ENCODE measurements at regions not wholly inside any gene's neighbourhood (a gene's known extent, or its start where the extent isn't known, plus 50 kb on each side); places are given as distances from the start of the nearest gene placed in this dataset.

- Histone ChIP-seq H3K9me3 (no peaks in the 10 kb centered on the region), H3K4me3 (no peak overlapping the region), H3K27ac (no peak overlapping the region), H3K4me2 (no peak overlapping the region), H3K4me1 (no peaks in the 10 kb centered on the region)
- ATAC-seq (no peak), DNase-seq (ENCODE audit: low read depth in 1 of 2, low spot score in 1 of 2) (no peak), FAIRE-seq (no peak)
- POLR2A ChIA-PET = interaction anchor here (0.7 kb wide), 1 partner anchor 1211 kb away, joined by 4 read pairs; no protein-coding TSS in a partner anchor
- CTCF ChIA-PET = interaction anchor here (0.8 to 1.0 kb wide), 3 partner anchors 9 to 54 kb away, joined by 3 to 4 read pairs (median 3); no protein-coding TSS in a partner anchor
- TF ChIP-seq E2F6 (IDR thresholded peaks at IDR 0.05; ENCODE audit: borderline replicate concordance, low read depth) (no peak), HOXA7 (CRISPR knock-in tag; IDR thresholded peaks at IDR 0.05) (no peak)
- WGBS (ENCODE audit: missing lambda C conversion rate) = 56% methylated on average over 7 of the region's 7 CpGs
Measured at GRCh38 chr3:150278843-150279381, 129.2 kb upstream of the TSC22D2 start.

GRCh38 chr3:150278195-150278594, 129.9 kb upstream of the TSC22D2 start:
- H3K4me3 ChIP-seq = no peak overlapping the region
- CTCF ChIA-PET = interaction anchor here (1.2 kb wide), 1 partner anchor 8 kb away, joined by 5 read pairs; no protein-coding TSS in a partner anchor
- no peaks in the 10 kb centered on the region for H3K9me3 ChIP-seq
- H3K27ac ChIP-seq = no peak overlapping the region
- TF ChIP-seq RARB (CRISPR knock-in tag; IDR thresholded peaks at IDR 0.05) (no peak), RNF2 (IDR thresholded peaks at IDR 0.05; ENCODE audit: borderline replicate concordance, low read depth) (no peak), BCL3 (IDR thresholded peaks at IDR 0.05) (no peak), SMC3 (IDR thresholded peaks at IDR 0.05) (no peak), JUNB (IDR thresholded peaks at IDR 0.05) (no peak), EHF (CRISPR knock-in tag; IDR thresholded peaks at IDR 0.05) (no peak)
- POLR2A ChIA-PET = no interaction called here
- no peak overlapping the region for H3K4me2 ChIP-seq
- FAIRE-seq (no peak), DNase-seq (ENCODE audit: low read depth in 1 of 2, low spot score in 1 of 2) (no peak), ATAC-seq (no peak)
- H3K4me1 ChIP-seq = no peaks in the 10 kb centered on the region

GRCh38 chr3:150277444-150277843, 130.7 kb upstream of the TSC22D2 start:
- TF ChIP-seq SREBF2 (IDR thresholded peaks at IDR 0.05) = no peak
- TF ChIP-seq TP53 (CRISPR knock-in tag; IDR thresholded peaks at IDR 0.05) = no peak
- TF ChIP-seq BCL3 (IDR thresholded peaks at IDR 0.05) = no peak
- no peak for TF ChIP-seq CHD4 (IDR thresholded peaks at IDR 0.05; ENCODE audit: borderline replicate concordance)
- TF ChIP-seq ZFP36 (IDR thresholded peaks at IDR 0.05; ENCODE audit: borderline replicate concordance, partially characterized antibody) = no peak
- TF ChIP-seq RNF2 (IDR thresholded peaks at IDR 0.05; ENCODE audit: borderline replicate concordance, low read depth) = no peak
- no peak for TF ChIP-seq HES2 (IDR thresholded peaks at IDR 0.05)
- TF ChIP-seq HDAC2 (IDR thresholded peaks at IDR 0.05) = no peak
- TF ChIP-seq MAFK (IDR thresholded peaks at IDR 0.05; ENCODE audit: partially characterized antibody) = no peak
- no peak for TF ChIP-seq NR3C1 (IDR thresholded peaks at IDR 0.05)
- ATAC-seq (no peak), FAIRE-seq (no peak), DNase-seq (ENCODE audit: low read depth in 1 of 2, low spot score in 1 of 2) (no peak)
- POLR2A ChIA-PET = no interaction called here
- Histone ChIP-seq H3K9me3 (no peaks in the 10 kb centered on the region), H3K4me1 (no peaks in the 10 kb centered on the region), H3K27ac (no peak overlapping the region), H3K4me3 (no peak overlapping the region), H3K4me2 (no peak overlapping the region)
- CTCF ChIA-PET = interaction anchor here (1.2 kb wide), 1 partner anchor 9 kb away, joined by 5 read pairs; no protein-coding TSS in a partner anchor

GRCh38 chr3:150275941-150276340, 132.2 kb upstream of the TSC22D2 start:
- no peak for DNase-seq (ENCODE audit: low read depth in 1 of 2, low spot score in 1 of 2)
- H3K4me3 ChIP-seq = no peak overlapping the region
- ATAC-seq = no peak
- 18% methylated on average over 3 of the region's 3 CpGs for WGBS (ENCODE audit: missing lambda C conversion rate)
- H3K4me1 ChIP-seq = no peaks in the 10 kb centered on the region
- H3K4me2 ChIP-seq = no peak overlapping the region
- CTCF ChIA-PET = interaction anchor here (0.9 to 1.6 kb wide), 7 partner anchors 10 to 208 kb away, joined by 3 to 5 read pairs (median 4); no protein-coding TSS in a partner anchor
- H3K9me3 ChIP-seq = no peaks in the 10 kb centered on the region
- TF ChIP-seq KDM5A (IDR thresholded peaks at IDR 0.05) (no peak), POLR2AphosphoS2 (conservative IDR thresholded peaks at IDR 0.05; ENCODE audit: low read length) (no peak), RNF2 (IDR thresholded peaks at IDR 0.05; ENCODE audit: borderline replicate concordance, low read depth) (no peak), SMC3 (IDR thresholded peaks at IDR 0.05) (no peak), GATA3 (IDR thresholded peaks at IDR 0.05; ENCODE audit: borderline replicate concordance) (no peak), CBX2 (IDR thresholded peaks at IDR 0.05; ENCODE audit: borderline replicate concordance, low read depth) (no peak)
- FAIRE-seq = no peak
- POLR2A ChIA-PET = no interaction called here
- H3K27ac ChIP-seq = no peak overlapping the region

Measured in A549 (cell line).